AG08395 (cell line): ENCODE measurements at regions not wholly inside any gene's neighbourhood (a gene's known extent, or its start where the extent isn't known, plus 50 kb on each side); places are given as distances from the start of the nearest gene placed in this dataset.
"Not testable (repeated sequence)": the region's sequence is repeated elsewhere in the genome, so short reads cannot be mapped to it uniquely, and the experiment has no call there.

Experiments used
- DNase-seq: peaks from one replicate; pipeline ENCODE4 v3.0.0; 2012; ENCODE audit warnings: mixed read lengths, low spot score

GRCh38 chr9:135295551-135296300 is 183.9 kb upstream of the PPP1R26 start:
- DNase-seq: no peak

- no peak for DNase-seq
These were observed 182.7 kb upstream of the PPP1R26 start for GRCh38 chr9:135296735-135297455.

GRCh38 chr9:135297456-135298075 is 182.0 kb upstream of the PPP1R26 start:
- DNase-seq: no peak

- no peak for DNase-seq
These were observed 180.4 kb upstream of the PPP1R26 start for GRCh38 chr9:135299239-135299590.

- no peak for DNase-seq
These were observed 179.8 kb upstream of the PPP1R26 start for GRCh38 chr9:135299651-135300345.

- DNase-seq: no peak
These were observed 179.0 kb upstream of the PPP1R26 start for GRCh38 chr9:135300346-135301141.

- no peak for DNase-seq
These were observed 178.0 kb upstream of the PPP1R26 start for GRCh38 chr9:135301271-135302263.

- DNase-seq: no peak
These were observed 177.0 kb upstream of the PPP1R26 start for GRCh38 chr9:135302329-135303279.

GRCh38 chr9:135303280-135303647 is 176.3 kb upstream of the PPP1R26 start:
- no peak for DNase-seq

GRCh38 chr9:135303865-135304499 is 175.6 kb upstream of the PPP1R26 start:
- no peak for DNase-seq

GRCh38 chr9:135304886-135305285 is 174.7 kb upstream of the PPP1R26 start:
- DNase-seq: no peak

GRCh38 chr9:135305546-135306180 is 173.9 kb upstream of the PPP1R26 start:
- DNase-seq: no peak

- DNase-seq: no peak
These were observed 172.9 kb upstream of the PPP1R26 start for GRCh38 chr9:135306699-135307098.

- DNase-seq: no peak
These were observed 172.3 kb upstream of the PPP1R26 start for GRCh38 chr9:135307300-135307699.

- DNase-seq: not testable (repeated sequence)
These were observed 171.7 kb upstream of the PPP1R26 start for GRCh38 chr9:135307919-135308318.

- no peak for DNase-seq
These were observed 170.5 kb upstream of the PPP1R26 start for GRCh38 chr9:135308821-135309762.

- DNase-seq: no peak
These were observed 169.8 kb upstream of the PPP1R26 start for GRCh38 chr9:135309763-135310125.
